ENCODE measurements at regions not wholly inside any gene's neighbourhood (a gene's known extent, or its start where the extent isn't known, plus 50 kb on each side); places are given as distances from the start of the nearest gene placed in this dataset.

DNA sequence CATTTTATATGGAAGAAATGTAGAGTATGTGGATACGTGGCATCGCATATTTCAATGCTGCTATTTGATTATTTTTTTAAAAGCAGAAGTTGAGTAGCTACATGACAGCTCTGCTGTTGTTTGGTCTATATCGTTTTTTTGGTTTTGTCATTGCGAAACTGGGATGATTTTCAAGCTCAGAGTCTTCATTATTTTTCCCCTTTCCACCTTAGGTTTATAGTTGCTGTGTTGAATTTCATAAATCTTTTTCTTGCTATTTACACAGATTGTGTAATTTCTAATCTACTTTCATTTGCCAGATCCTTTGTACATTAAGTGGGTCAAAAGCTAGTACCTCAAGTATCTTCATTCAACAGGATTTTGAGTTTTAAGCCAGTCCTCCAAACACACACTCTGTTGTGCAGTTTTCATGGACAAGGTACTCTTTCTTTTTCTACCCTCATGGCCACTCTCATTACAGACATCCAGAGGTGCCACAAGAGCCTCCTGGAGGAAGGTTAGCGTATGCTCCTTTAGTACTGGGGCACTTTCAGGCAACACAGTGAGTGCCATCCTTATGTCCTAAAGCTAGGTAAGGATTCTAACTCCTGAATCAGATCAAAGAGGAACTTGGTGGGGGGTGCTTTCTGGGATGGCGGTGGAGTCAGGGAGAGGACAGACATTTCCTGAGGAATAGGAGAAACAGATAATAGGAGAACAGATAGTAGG is 123.2 kb downstream of the FHIP1A start:
- dilution Hi-C loops (cut with HindIII; ENCODE audit: low sequenced_read_pairs, unreplicated experiment), result no loop called here
- Histone ChIP-seq H3K27me3 (ENCODE audit: control insufficient read depth, insufficient read depth, low read length) (peaks cover 2% of the 10 kb centered on the region), H2BK120ac (ENCODE audit: low read depth, low read length) (no peak overlapping the region), H3K18ac (ENCODE audit: low read depth, low read length) (no peak overlapping the region), H3K9me1 (ENCODE audit: insufficient read depth, low read length) (no peaks in the 10 kb centered on the region), H3K14ac (replicated peaks; ENCODE audit: low read depth, low read length) (no peak overlapping the region), H3K9me3 (ENCODE audit: control insufficient read depth, insufficient read depth, low read length) (no peaks in the 10 kb centered on the region), H3K27ac (ENCODE audit: insufficient read depth, low read length) (no peak overlapping the region), H3K4me3 (ENCODE audit: insufficient read depth, low read depth, low read length) (no peak overlapping the region), H2AK5ac (ENCODE audit: low read depth, low read length) (no peak overlapping the region), H4K20me1 (ENCODE audit: insufficient read depth, low read length) (no peaks in the 10 kb centered on the region), H4K5ac (ENCODE audit: low read depth, low read length) (no peak overlapping the region), H3K4me1 (ENCODE audit: control insufficient read depth, insufficient read depth, low read length) (no peaks in the 10 kb centered on the region), H3K79me1 (ENCODE audit: low read depth in 1 of 2, low read length in 2 of 2) (no peaks in the 10 kb centered on the region), H3K36me3 (ENCODE audit: control insufficient read depth, insufficient read depth, low read length) (no peaks in the 10 kb centered on the region), H3K9ac (ENCODE audit: low read depth, low read length) (no peak overlapping the region), H3K56ac (ENCODE audit: extremely low read depth, insufficient read depth, low read length) (no peak overlapping the region), H2BK20ac (ENCODE audit: low read depth, low read length) (no peak overlapping the region), H2BK15ac (ENCODE audit: low read depth, low read length) (no peak overlapping the region), H2BK5ac (ENCODE audit: low read depth, low read length, poor library complexity, severe bottlenecking) (no peak overlapping the region), H2AK9ac (replicated peaks; ENCODE audit: low read depth, low read length, poor library complexity) (no peak overlapping the region), H4K91ac (ENCODE audit: insufficient read depth, low read depth, low read length) (no peak overlapping the region), H4K8ac (ENCODE audit: low read depth in 2 of 2, low read length in 2 of 2) (no peak overlapping the region), H3K4me2 (ENCODE audit: low read depth, low read length) (no peak overlapping the region), H2AFZ (replicated peaks; ENCODE audit: low read length, poor library complexity) (no peak overlapping the region), H3K4ac (ENCODE audit: low read depth, low read length) (no peak overlapping the region), H3K23ac (ENCODE audit: low read depth, low read length) (no peak overlapping the region)
- WGBS, 2 experiments (ENCODE audit: extremely low coverage in 2 of 2, insufficient read length in 1 of 2), result 83% methylated on average over 1 of the region's 6 CpGs; no CpG with 5 or more reads in 1 of the 2 experiments
- in situ Hi-C loops (cut with MboI; ENCODE audit: low sequenced_read_pairs), result no loop called here
- no TSS peak for BruUV-seq (replicated peaks)
- intact Hi-C loops (cut with micrococcal nuclease), result no loop called here
- ChIA-PET POLR2A (ENCODE audit: unreplicated experiment) (no interaction called here), CTCF (no interaction called here)
- DNase-seq, result no peak
- TF ChIP-seq BHLHE40 (IDR thresholded peaks at IDR 0.05; ENCODE audit: low read depth, low read length), result no peak
- TF ChIP-seq FOS (IDR thresholded peaks at IDR 0.05; ENCODE audit: low read depth, low read length), result no peak
- TF ChIP-seq SMC3 (IDR thresholded peaks at IDR 0.05; ENCODE audit: low read depth, low read length), result no peak
- ATAC-seq (ENCODE audit: low read depth), result no peak

Data from IMR-90 (cell line).